GM10266 (cell line): ENCODE measurements at regions not wholly inside any gene's neighbourhood (a gene's known extent, or its start where the extent isn't known, plus 50 kb on each side); places are given as distances from the start of the nearest gene placed in this dataset.

Source experiments
- DNase-seq: peaks from one replicate; pipeline ENCODE4 v3.0.0; 2012; ENCODE audit errors: extremely low spot score
- CTCF ChIP-seq: IDR thresholded peaks from 2 replicates; pipeline ENCODE4 v1.5.1; 2012; ENCODE audit warnings: mild to moderate bottlenecking, low read depth; ENCODE audit not compliant: control insufficient read depth, insufficient read depth; ENCODE audit errors: missing control alignments

- no peak for DNase-seq
- TF ChIP-seq CTCF, result no peak
Observed at GRCh38 chr5:63135291-63135690, 556.7 kb downstream of the LRRC70 start.

- no peak for DNase-seq
- TF ChIP-seq CTCF, result no peak
Observed at GRCh38 chr5:63131626-63132285, 553.1 kb downstream of the LRRC70 start.

GRCh38 chr5:63128761-63129160 is 550.1 kb downstream of the LRRC70 start:
- TF ChIP-seq CTCF, result no peak
- no peak for DNase-seq

- no peak for DNase-seq
- TF ChIP-seq CTCF, result no peak
Observed at GRCh38 chr5:63128018-63128417, 549.4 kb downstream of the LRRC70 start.

GRCh38 chr5:63127054-63127453 is 548.4 kb downstream of the LRRC70 start:
- no peak for TF ChIP-seq CTCF
- DNase-seq, result no peak

GRCh38 chr5:63125862-63126261 is 547.2 kb downstream of the LRRC70 start:
- peak; percentile 52 for TF ChIP-seq CTCF
- peak; percentile 19 for DNase-seq

- no peak for DNase-seq
- no peak for TF ChIP-seq CTCF
Observed at GRCh38 chr5:63125392-63125791, 546.8 kb downstream of the LRRC70 start.
